NCI-H1436 treated with DMSO at 0.1 percent for 48 hours (cell line): ENCODE measurements at regions not wholly inside any gene's neighbourhood (a gene's known extent, or its start where the extent isn't known, plus 50 kb on each side); places are given as distances from the start of the nearest gene placed in this dataset.
"Not testable (repeated sequence)": the region's sequence is repeated elsewhere in the genome, so short reads cannot be mapped to it uniquely, and the experiment has no call there.

ENCODE experiments used
- DNase-seq: peaks from one replicate; lab custom pipeline; 2025; lab: John Stamatoyannopoulos, UW

- not testable (repeated sequence) for DNase-seq
Observed at GRCh38 chr1:214095896-214096295, 108.1 kb downstream of the PROX1 start.

GRCh38 chr1:214101246-214101645, 113.5 kb downstream of the PROX1 start:
- DNase-seq = no peak

GRCh38 chr1:214101828-214102227, 114.1 kb downstream of the PROX1 start:
- no peak for DNase-seq

GRCh38 chr1:214102907-214103306, 115.1 kb downstream of the PROX1 start:
- DNase-seq = no peak

GRCh38 chr1:214103778-214104177, 116.0 kb downstream of the PROX1 start:
- DNase-seq = no peak

- no peak for DNase-seq
Observed at GRCh38 chr1:214106375-214106774, 118.6 kb downstream of the PROX1 start.

- DNase-seq = no peak
Observed at GRCh38 chr1:214107322-214108096, 119.7 kb downstream of the PROX1 start.

- DNase-seq = no peak
Observed at GRCh38 chr1:214108097-214108446, 120.3 kb downstream of the PROX1 start.

- no peak for DNase-seq
Observed at GRCh38 chr1:214111796-214112195, 124.0 kb downstream of the PROX1 start.

- DNase-seq = no peak
Observed at GRCh38 chr1:214116258-214116657, 128.5 kb downstream of the PROX1 start.

GRCh38 chr1:214117780-214118179, 130.0 kb downstream of the PROX1 start:
- no peak for DNase-seq

GRCh38 chr1:214120191-214120590, 132.4 kb downstream of the PROX1 start:
- no peak for DNase-seq

- DNase-seq = no peak
Observed at GRCh38 chr1:214120951-214121350, 133.2 kb downstream of the PROX1 start.

- DNase-seq = no peak
Observed at GRCh38 chr1:214122110-214122509, 134.3 kb downstream of the PROX1 start.

GRCh38 chr1:214123061-214123784, 135.4 kb downstream of the PROX1 start:
- DNase-seq = peak; percentile 83

- DNase-seq = no peak
Observed at GRCh38 chr1:214124281-214124805, 136.6 kb downstream of the PROX1 start.

GRCh38 chr1:214124915-214125314, 137.1 kb downstream of the PROX1 start:
- DNase-seq = no peak

GRCh38 chr1:214125819-214126218, 138.0 kb downstream of the PROX1 start:
- no peak for DNase-seq

- no peak for DNase-seq
Observed at GRCh38 chr1:214126697-214127146, 138.9 kb downstream of the PROX1 start.

GRCh38 chr1:214127705-214128104, 139.9 kb downstream of the PROX1 start:
- no peak for DNase-seq

- DNase-seq = no peak
Observed at GRCh38 chr1:214135886-214136285, 145.1 kb upstream of the SMYD2 start.

- DNase-seq = no peak
Observed at GRCh38 chr1:214136324-214136919, 144.5 kb upstream of the SMYD2 start.

- no peak for DNase-seq
Observed at GRCh38 chr1:214141486-214141885, 139.5 kb upstream of the SMYD2 start.
